Chondrocyte (in vitro differentiated cells): ENCODE measurements at regions not wholly inside any gene's neighbourhood (a gene's known extent, or its start where the extent isn't known, plus 50 kb on each side); places are given as distances from the start of the nearest gene placed in this dataset.

ENCODE experiments used
- DNase-seq: peaks from one replicate; pipeline ENCODE4 v3.0.0; 2021; ENCODE audit warnings: mixed read lengths, low spot score
- H3K27ac Mint-ChIP-seq: one replicate; pipeline ENCODE4 v1.8.0; 2021; ENCODE audit warnings: mild to moderate bottlenecking, moderate library complexity, mixed read lengths; ENCODE audit not compliant: unreplicated experiment
- H3K27me3 Mint-ChIP-seq: 2 replicates; pipeline ENCODE4 v1.8.0; 2021; ENCODE audit warnings: low read depth, mixed read lengths
- H3K36me3 Mint-ChIP-seq: 2 replicates; pipeline ENCODE4 v1.8.0; 2021; ENCODE audit warnings: low read depth, mixed read lengths
- H3K4me1 Mint-ChIP-seq: 2 replicates; pipeline ENCODE4 v1.8.0; 2021; ENCODE audit warnings: low read depth, mild to moderate bottlenecking, mixed read lengths
- H3K4me3 Mint-ChIP-seq: one replicate; pipeline ENCODE4 v1.8.0; 2021; ENCODE audit warnings: mild to moderate bottlenecking, moderate library complexity, mixed read lengths; ENCODE audit not compliant: unreplicated experiment
- H3K9me3 Mint-ChIP-seq: 2 replicates; pipeline ENCODE4 v1.8.0; 2021; ENCODE audit warnings: low read depth, mixed read lengths
- CTCF ChIP-seq: fragments of 200-600 bp; sonication (generic); IDR thresholded peaks from 2 replicates; pipeline ENCODE4 v1.5.0; 2021; ENCODE audit warnings: antibody characterized with exemption, mild to moderate bottlenecking, moderate library complexity

GRCh38 chr14:54102051-54102456 is 145.4 kb upstream of the BMP4 start:
- Mint-ChIP-seq H3K36me3 (no peaks in the 10 kb centered on the region), H3K27me3 (no peaks in the 10 kb centered on the region), H3K9me3 (peaks cover 4% of the 10 kb centered on the region), H3K4me3 (no peak overlapping the region), H3K4me1 (peaks cover 39% of the 10 kb centered on the region), H3K27ac (no peak overlapping the region)
- no peak for DNase-seq
- TF ChIP-seq CTCF = no peak

- no peaks in the 10 kb centered on the region for H3K36me3 Mint-ChIP-seq
- H3K27ac Mint-ChIP-seq = no peak overlapping the region
- peaks cover 43% of the 10 kb centered on the region for H3K4me1 Mint-ChIP-seq
- no peak overlapping the region for H3K4me3 Mint-ChIP-seq
- H3K27me3 Mint-ChIP-seq = no peaks in the 10 kb centered on the region
- no peak for DNase-seq
- TF ChIP-seq CTCF = no peak
- H3K9me3 Mint-ChIP-seq = peaks cover 4% of the 10 kb centered on the region
Measured at GRCh38 chr14:54102530-54102929, 145.9 kb upstream of the BMP4 start.

GRCh38 chr14:54104601-54105145 is 148.0 kb upstream of the BMP4 start:
- H3K4me3 Mint-ChIP-seq = no peak overlapping the region
- H3K27me3 Mint-ChIP-seq = no peaks in the 10 kb centered on the region
- no peak for TF ChIP-seq CTCF
- H3K27ac Mint-ChIP-seq = peak overlapping the region; percentile 42
- H3K9me3 Mint-ChIP-seq = no peaks in the 10 kb centered on the region
- peaks cover 62% of the 10 kb centered on the region for H3K4me1 Mint-ChIP-seq
- no peaks in the 10 kb centered on the region for H3K36me3 Mint-ChIP-seq
- no peak for DNase-seq

GRCh38 chr14:54105406-54105805 is 148.8 kb upstream of the BMP4 start:
- TF ChIP-seq CTCF = no peak
- peaks cover 66% of the 10 kb centered on the region for H3K4me1 Mint-ChIP-seq
- H3K36me3 Mint-ChIP-seq = no peaks in the 10 kb centered on the region
- no peak for DNase-seq
- no peak overlapping the region for H3K4me3 Mint-ChIP-seq
- H3K27ac Mint-ChIP-seq = no peak overlapping the region
- H3K27me3 Mint-ChIP-seq = no peaks in the 10 kb centered on the region
- H3K9me3 Mint-ChIP-seq = no peaks in the 10 kb centered on the region

- no peaks in the 10 kb centered on the region for H3K27me3 Mint-ChIP-seq
- no peaks in the 10 kb centered on the region for H3K36me3 Mint-ChIP-seq
- no peak for DNase-seq
- no peak overlapping the region for H3K4me3 Mint-ChIP-seq
- no peak for TF ChIP-seq CTCF
- peaks cover 66% of the 10 kb centered on the region for H3K4me1 Mint-ChIP-seq
- H3K9me3 Mint-ChIP-seq = no peaks in the 10 kb centered on the region
- H3K27ac Mint-ChIP-seq = no peak overlapping the region
Measured at GRCh38 chr14:54105898-54106297, 149.3 kb upstream of the BMP4 start.
